CD8-positive, alpha-beta memory T cell (primary cell): ENCODE measurements at regions not wholly inside any gene's neighbourhood (a gene's known extent, or its start where the extent isn't known, plus 50 kb on each side); places are given as distances from the start of the nearest gene placed in this dataset.

Experiments used
- CTCF ChIA-PET: fragments of 350-600 bp; sonication (Branson Sonifier 250); formaldehyde crosslinking; loops from one replicate; lab custom pipeline; 2021; ENCODE audit warnings: antibody characterized with exemption; lab: Charles Lee
- POLR2A ChIA-PET: fragments of 350-600 bp; sonication (Branson Sonifier 250); formaldehyde crosslinking; loops from one replicate; lab custom pipeline; 2021; ENCODE audit warnings: antibody characterized with exemption; lab: Charles Lee
- DNase-seq, 5 donors: peaks; one replicate each; pipeline versions ENCODE4 v3.0.0 to v3.0.0-alpha.2; 2020 to 2022; ENCODE audit warnings: mixed read lengths in 1 of 5
- H3K27ac ChIP-seq: one replicate; pipeline ENCODE4 v1.7.0; 2013; ENCODE audit warnings: low read depth, mild to moderate bottlenecking, low read length, moderate library complexity
- H3K27me3 ChIP-seq: 2 replicates; pipeline ENCODE4 v1.7.0; 2013; ENCODE audit warnings: low read length, mild to moderate bottlenecking; ENCODE audit not compliant: insufficient read depth, poor library complexity, severe bottlenecking
- H3K36me3 ChIP-seq: 2 replicates; pipeline ENCODE4 v1.7.0; 2013; ENCODE audit warnings: mild to moderate bottlenecking, low read length, moderate library complexity; ENCODE audit not compliant: insufficient read depth
- H3K4me1 ChIP-seq: 2 replicates; pipeline ENCODE4 v1.7.0; 2013; ENCODE audit warnings: mild to moderate bottlenecking, low read length, moderate library complexity; ENCODE audit not compliant: insufficient read depth
- H3K4me3 ChIP-seq: 2 replicates; pipeline ENCODE4 v1.7.0; 2013; ENCODE audit warnings: mild to moderate bottlenecking, low read length
- H3K9me3 ChIP-seq: 2 replicates; pipeline ENCODE4 v1.7.0; 2013; ENCODE audit warnings: mild to moderate bottlenecking, low read length
- H3K27ac Mint-ChIP-seq, 8 donors: one replicate each; pipeline ENCODE4 v1.8.0; 2020 to 2021; ENCODE audit warnings: mixed read lengths in 8 of 8, mild to moderate bottlenecking in 6 of 8, inconsistent platforms in 3 of 8, moderate library complexity in 3 of 8
- H3K27me3 Mint-ChIP-seq, 2 donors: one replicate each; pipeline ENCODE4 v1.8.0; 2020 to 2021; ENCODE audit warnings: mixed read lengths in 2 of 2, mild to moderate bottlenecking in 1 of 2, moderate library complexity in 1 of 2
- H3K36me3 Mint-ChIP-seq, 3 donors: one replicate each; pipeline ENCODE4 v1.8.0; 2020 to 2021; ENCODE audit warnings: mixed read lengths in 3 of 3, inconsistent platforms in 1 of 3, mild to moderate bottlenecking in 1 of 3
- H3K4me1 Mint-ChIP-seq, 3 donors: one replicate each; pipeline ENCODE4 v1.8.0; 2020 to 2021; ENCODE audit warnings: mixed read lengths in 3 of 3, inconsistent platforms in 1 of 3, mild to moderate bottlenecking in 1 of 3
- H3K4me3 Mint-ChIP-seq, 7 donors: one replicate each; pipeline ENCODE4 v1.8.0; 2020 to 2021; ENCODE audit warnings: mixed read lengths in 7 of 7, mild to moderate bottlenecking in 6 of 7, moderate library complexity in 4 of 7, inconsistent platforms in 2 of 7
- H3K9me3 Mint-ChIP-seq, 5 donors: one replicate each; pipeline ENCODE4 v1.8.0; 2020 to 2022; ENCODE audit warnings: mixed read lengths in 5 of 5, mild to moderate bottlenecking in 3 of 5, moderate library complexity in 2 of 5, inconsistent platforms in 1 of 5

DNA sequence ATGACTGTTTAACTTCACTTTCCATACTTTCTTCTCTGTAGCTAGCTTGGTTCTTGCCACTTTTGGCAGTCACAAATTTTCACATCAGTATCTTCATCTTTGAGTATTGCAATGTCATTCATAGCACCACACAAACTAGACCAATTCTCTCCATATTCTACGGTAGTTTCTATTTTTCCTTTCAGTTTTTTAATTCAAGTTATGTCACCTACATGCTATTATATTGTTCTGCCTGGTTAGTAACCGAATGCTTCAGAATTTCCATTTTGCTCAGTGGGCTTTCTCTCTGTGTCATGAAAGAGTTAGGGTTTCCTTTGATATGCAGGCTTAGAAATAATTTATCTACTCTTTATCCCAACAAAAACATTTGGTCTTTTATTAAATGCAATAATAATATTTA lies 896.5 kb downstream of the GATA3 start:
- ChIA-PET CTCF (no interaction called here), POLR2A (no interaction called here)
- DNase-seq = no peak
- Histone ChIP-seq H3K27ac (no peak overlapping the region), H3K9me3 (no peaks in the 10 kb centered on the region), H3K4me1 (no peaks in the 10 kb centered on the region), H3K4me3 (no peak overlapping the region), H3K27me3 (no peaks in the 10 kb centered on the region), H3K36me3 (no peaks in the 10 kb centered on the region)
- Mint-ChIP-seq H3K27me3 (peaks cover 7 to 11% of the 10 kb centered on the region in 2 donors), H3K27ac (peak overlapping the region in 1 of 8 donors; percentile 17), H3K4me1 (peaks cover 0 to 6% (median 6%) of the 10 kb centered on the region in 3 donors), H3K36me3 (peaks cover 0 to 2% (median 0%) of the 10 kb centered on the region in 3 donors), H3K9me3 (peaks cover 0 to 7% (median 0%) of the 10 kb centered on the region in 5 donors), H3K4me3 (no peak overlapping the region)

DNA sequence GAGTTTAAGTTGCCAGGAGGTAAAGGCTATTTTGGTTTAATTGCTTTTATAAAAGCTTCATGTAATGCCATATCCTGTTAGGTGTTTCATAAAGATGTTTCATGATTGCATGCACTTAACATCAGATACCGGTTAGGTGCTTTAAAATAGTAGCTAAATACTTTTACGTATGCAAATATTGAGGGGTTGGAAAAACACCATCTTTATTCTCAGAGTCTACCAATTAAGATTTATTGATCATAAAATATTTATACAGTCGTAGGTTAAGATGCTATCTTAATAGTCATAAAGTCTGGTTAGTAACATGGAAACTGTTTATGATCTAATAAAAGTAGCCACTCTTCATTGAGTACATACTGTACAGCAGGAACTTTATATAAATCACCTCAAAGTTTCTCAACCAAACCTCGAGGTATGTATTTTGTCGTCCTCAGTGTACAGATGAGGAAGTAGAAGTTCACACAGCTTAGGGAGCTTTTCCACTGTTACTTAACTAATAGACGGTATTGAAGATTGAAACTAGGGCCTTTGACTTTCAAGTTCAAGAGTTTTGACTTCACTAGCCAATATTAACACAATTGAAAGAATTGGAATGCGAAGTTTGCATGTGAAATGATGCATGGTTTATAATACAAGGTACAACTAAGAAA lies 897.1 kb downstream of the GATA3 start:
- Mint-ChIP-seq H3K36me3 (peaks cover 0 to 2% (median 0%) of the 10 kb centered on the region in 3 donors), H3K27ac (peak overlapping the region in 3 of 8 donors; percentile 3 to 45 (median 15)), H3K9me3 (peaks cover 0 to 4% (median 0%) of the 10 kb centered on the region in 5 donors), H3K4me3 (peak overlapping the region in 2 of 7 donors; percentile 5 to 17), H3K4me1 (peaks cover 0 to 6% (median 6%) of the 10 kb centered on the region in 3 donors), H3K27me3 (peaks cover 3 to 7% of the 10 kb centered on the region in 2 donors)
- no peak for DNase-seq
- Histone ChIP-seq H3K27me3 (no peaks in the 10 kb centered on the region), H3K4me3 (no peak overlapping the region), H3K9me3 (no peaks in the 10 kb centered on the region), H3K27ac (no peak overlapping the region), H3K4me1 (no peaks in the 10 kb centered on the region), H3K36me3 (no peaks in the 10 kb centered on the region)
- ChIA-PET POLR2A (no interaction called here), CTCF (no interaction called here)

DNA sequence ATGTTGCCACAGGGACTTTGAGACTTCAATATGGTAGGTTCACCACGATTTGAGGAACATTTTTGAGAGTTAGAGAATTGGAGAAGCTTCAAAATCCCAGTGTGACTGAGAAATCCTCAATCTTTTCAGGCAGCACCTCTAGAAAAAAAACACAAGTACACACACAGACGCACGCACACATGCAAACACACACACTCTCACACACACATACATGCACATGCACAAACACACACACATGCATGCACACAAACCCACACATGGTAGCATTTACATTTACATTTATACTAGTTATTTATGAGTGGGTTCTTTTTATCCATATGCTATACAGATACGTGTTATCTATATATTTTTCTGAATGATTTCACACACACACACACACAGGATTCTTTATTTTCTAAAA lies 901.9 kb downstream of the GATA3 start:
- Histone ChIP-seq H3K27ac (no peak overlapping the region), H3K4me1 (no peaks in the 10 kb centered on the region), H3K4me3 (no peak overlapping the region), H3K36me3 (no peaks in the 10 kb centered on the region), H3K27me3 (no peaks in the 10 kb centered on the region), H3K9me3 (no peaks in the 10 kb centered on the region)
- POLR2A ChIA-PET = no interaction called here
- H3K27me3 Mint-ChIP-seq = peaks cover 3 to 6% of the 10 kb centered on the region in 2 donors
- no peak overlapping the region for H3K4me3 Mint-ChIP-seq
- H3K27ac Mint-ChIP-seq = no peak overlapping the region
- H3K36me3 Mint-ChIP-seq = peaks cover 0 to 1% (median 0%) of the 10 kb centered on the region in 3 donors
- CTCF ChIA-PET = no interaction called here
- no peak for DNase-seq
- peaks cover 0 to 6% (median 3%) of the 10 kb centered on the region in 3 donors for H3K4me1 Mint-ChIP-seq
- H3K9me3 Mint-ChIP-seq = peaks cover 0 to 4% (median 0%) of the 10 kb centered on the region in 5 donors

DNA sequence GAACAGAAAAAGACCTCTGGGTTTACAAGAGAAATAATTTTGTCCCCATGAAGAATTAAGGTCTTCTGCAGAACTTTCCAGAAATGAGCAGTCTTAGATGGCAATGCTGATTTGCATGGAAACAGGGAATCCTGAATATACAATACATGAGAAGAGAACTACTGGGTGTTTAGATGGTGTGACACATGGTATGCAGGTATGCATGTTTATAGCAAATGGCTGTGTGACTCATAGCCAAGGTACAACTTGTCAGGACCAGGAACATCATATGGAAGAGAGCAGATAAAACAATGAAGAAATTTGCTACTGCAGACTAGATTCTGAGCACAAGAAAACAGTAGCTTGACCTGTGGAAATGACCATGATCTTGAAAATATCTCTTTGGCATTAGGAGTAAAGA lies 907.8 kb downstream of the GATA3 start:
- Mint-ChIP-seq H3K27ac (no peak overlapping the region), H3K9me3 (peaks cover 0 to 2% (median 0%) of the 10 kb centered on the region in 5 donors), H3K36me3 (peaks cover 0 to 1% (median 0%) of the 10 kb centered on the region in 3 donors), H3K4me1 (no peaks in the 10 kb centered on the region), H3K4me3 (no peak overlapping the region), H3K27me3 (peaks cover 2 to 3% of the 10 kb centered on the region in 2 donors)
- DNase-seq = no peak
- no peaks in the 10 kb centered on the region for H3K36me3 ChIP-seq
- ChIA-PET CTCF (no interaction called here), POLR2A (no interaction called here)
- no peak overlapping the region for H3K4me3 ChIP-seq
- H3K9me3 ChIP-seq = no peaks in the 10 kb centered on the region
- H3K4me1 ChIP-seq = no peaks in the 10 kb centered on the region
- H3K27ac ChIP-seq = no peak overlapping the region
- H3K27me3 ChIP-seq = no peaks in the 10 kb centered on the region

DNA sequence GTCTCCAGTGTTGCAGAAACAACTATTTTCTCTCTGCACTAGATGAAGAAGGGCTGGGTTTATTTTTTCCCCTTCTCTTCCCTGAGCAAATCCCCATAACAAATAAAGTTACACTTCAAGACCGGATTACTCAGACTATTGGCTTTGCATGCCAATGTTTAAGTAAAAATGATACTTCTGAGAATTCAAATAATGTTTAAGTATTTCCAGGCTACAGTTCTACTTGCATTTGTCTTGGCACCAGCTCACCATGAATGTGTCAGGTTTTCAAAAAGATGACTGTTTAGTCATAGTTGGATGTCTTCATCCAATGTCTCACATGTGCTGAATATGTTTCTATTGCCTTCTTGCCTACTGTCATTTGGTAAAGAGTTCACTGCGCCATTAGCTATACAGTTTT lies 912.6 kb downstream of the GATA3 start:
- Mint-ChIP-seq H3K36me3 (peaks cover 0 to 2% (median 0%) of the 10 kb centered on the region in 3 donors), H3K4me1 (no peaks in the 10 kb centered on the region), H3K4me3 (no peak overlapping the region), H3K27ac (no peak overlapping the region), H3K27me3 (peaks cover 2 to 6% of the 10 kb centered on the region in 2 donors), H3K9me3 (peaks cover 0 to 2% (median 0%) of the 10 kb centered on the region in 5 donors)
- Histone ChIP-seq H3K36me3 (no peaks in the 10 kb centered on the region), H3K27me3 (no peaks in the 10 kb centered on the region), H3K9me3 (no peaks in the 10 kb centered on the region), H3K27ac (no peak overlapping the region), H3K4me3 (no peak overlapping the region), H3K4me1 (no peaks in the 10 kb centered on the region)
- no peak for DNase-seq
- ChIA-PET POLR2A (no interaction called here), CTCF (no interaction called here)

DNA sequence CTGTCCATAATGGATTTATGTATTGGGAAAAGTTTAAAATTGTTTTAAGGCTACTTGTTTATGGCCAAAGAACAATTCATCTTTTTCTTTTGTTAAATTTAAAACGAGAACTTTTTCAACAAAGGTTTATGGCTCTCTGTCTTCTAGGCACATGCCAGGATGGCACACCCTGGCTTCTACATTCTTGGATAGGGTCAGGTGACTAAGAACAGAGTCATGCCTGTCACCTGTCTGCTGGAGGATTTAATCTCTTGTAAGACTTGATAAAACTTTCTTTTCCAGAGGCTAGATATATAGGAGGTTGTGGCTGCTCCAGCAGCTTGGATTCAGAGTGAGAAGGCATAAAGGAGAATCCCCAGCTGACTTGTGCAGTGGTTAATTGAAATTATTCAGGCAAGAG lies 915.4 kb downstream of the GATA3 start:
- no peak for DNase-seq
- Histone ChIP-seq H3K4me3 (no peak overlapping the region), H3K27ac (no peak overlapping the region), H3K36me3 (no peaks in the 10 kb centered on the region), H3K9me3 (no peaks in the 10 kb centered on the region), H3K27me3 (no peaks in the 10 kb centered on the region), H3K4me1 (no peaks in the 10 kb centered on the region)
- H3K4me3 Mint-ChIP-seq = no peak overlapping the region
- H3K27me3 Mint-ChIP-seq = peaks cover 0 to 6% of the 10 kb centered on the region in 2 donors
- H3K36me3 Mint-ChIP-seq = peaks cover 0 to 2% (median 0%) of the 10 kb centered on the region in 3 donors
- H3K9me3 Mint-ChIP-seq = no peaks in the 10 kb centered on the region
- ChIA-PET POLR2A (no interaction called here), CTCF (no interaction called here)
- H3K4me1 Mint-ChIP-seq = no peaks in the 10 kb centered on the region
- peak overlapping the region in 1 of 8 donors; percentile 71 for H3K27ac Mint-ChIP-seq

DNA sequence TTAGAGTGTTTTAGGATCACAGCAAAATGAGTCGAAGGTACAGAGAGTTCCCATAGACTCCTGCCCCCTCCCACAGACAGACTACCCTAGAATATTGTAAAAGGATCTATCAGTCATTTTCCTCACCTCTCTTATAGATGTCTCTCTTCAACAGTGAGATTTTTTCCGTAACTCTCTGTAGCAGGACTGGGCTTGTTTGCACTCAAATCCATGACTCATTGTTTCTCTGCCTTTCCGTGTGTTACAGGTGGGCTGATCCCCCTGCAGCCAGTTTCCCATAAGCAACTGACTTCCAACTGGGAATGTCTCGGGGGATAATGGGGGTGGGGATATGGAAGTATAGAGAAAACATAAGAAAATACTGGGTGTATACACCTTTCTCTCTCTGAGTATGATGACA lies 921.0 kb downstream of the GATA3 start:
- Histone ChIP-seq H3K27me3 (no peaks in the 10 kb centered on the region), H3K27ac (no peak overlapping the region), H3K4me1 (no peaks in the 10 kb centered on the region), H3K9me3 (no peaks in the 10 kb centered on the region), H3K4me3 (no peak overlapping the region), H3K36me3 (no peaks in the 10 kb centered on the region)
- no peaks in the 10 kb centered on the region for H3K9me3 Mint-ChIP-seq
- DNase-seq = no peak
- H3K4me1 Mint-ChIP-seq = no peaks in the 10 kb centered on the region
- ChIA-PET CTCF (no interaction called here), POLR2A (no interaction called here)
- H3K4me3 Mint-ChIP-seq = no peak overlapping the region
- H3K27ac Mint-ChIP-seq = no peak overlapping the region
- H3K27me3 Mint-ChIP-seq = peaks cover 4 to 22% of the 10 kb centered on the region in 2 donors
- peaks cover 0 to 4% (median 0%) of the 10 kb centered on the region in 3 donors for H3K36me3 Mint-ChIP-seq

DNA sequence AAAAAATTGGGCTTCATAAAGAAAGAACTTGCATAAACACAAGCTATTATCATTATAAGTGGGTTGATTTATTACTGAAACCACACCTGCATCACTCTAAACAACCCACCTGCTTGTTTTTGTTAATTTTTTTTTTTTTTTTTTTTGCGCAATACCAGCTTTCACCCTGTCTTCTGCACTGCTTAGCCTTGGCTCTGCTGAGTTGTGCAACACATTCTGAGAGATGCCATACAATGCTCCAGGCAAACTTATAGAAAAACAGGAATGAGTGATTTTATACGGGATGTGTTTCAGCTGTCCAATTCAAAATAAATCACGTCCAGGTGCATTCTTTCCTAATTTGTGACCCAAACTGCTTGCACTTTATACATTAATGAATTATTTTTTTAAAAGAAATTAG lies 923.6 kb downstream of the GATA3 start:
- no peak overlapping the region for H3K27ac ChIP-seq
- H3K4me1 ChIP-seq = no peaks in the 10 kb centered on the region
- no peaks in the 10 kb centered on the region for H3K9me3 ChIP-seq
- POLR2A ChIA-PET = no interaction called here
- CTCF ChIA-PET = no interaction called here
- Mint-ChIP-seq H3K27ac (no peak overlapping the region), H3K4me1 (no peaks in the 10 kb centered on the region), H3K36me3 (peaks cover 0 to 2% (median 0%) of the 10 kb centered on the region in 3 donors), H3K4me3 (no peak overlapping the region), H3K27me3 (peaks cover 6 to 19% of the 10 kb centered on the region in 2 donors), H3K9me3 (no peaks in the 10 kb centered on the region)
- H3K4me3 ChIP-seq = no peak overlapping the region
- DNase-seq = no peak
- H3K36me3 ChIP-seq = no peaks in the 10 kb centered on the region
- H3K27me3 ChIP-seq = no peaks in the 10 kb centered on the region
